Left ventricle myocardium superior (tissue), 1 donor: ENCODE measurements at regions not wholly inside any gene's neighbourhood (a gene's known extent, or its start where the extent isn't known, plus 50 kb on each side); places are given as distances from the start of the nearest gene placed in this dataset.
"Not testable (repeated sequence)": the region's sequence is repeated elsewhere in the genome, so short reads cannot be mapped to it uniquely, and the experiment has no call there.

Source experiments
- ATAC-seq: fragments of 200-7000 bp; cut with Tn5 transposase; one replicate; pipeline ENCODE4 v1.9.1; 2020; ENCODE audit warnings: mild to moderate bottlenecking, moderate library complexity
- DNase-seq: peaks from one replicate; pipeline ENCODE4 v3.0.0-alpha.2; 2020
- intact Hi-C: fragments of 100-400 bp; cut with micrococcal nuclease; formaldehyde crosslinking; loops from one replicate; pipeline ENCODE4 v1.11.0; 2022
- donor health status: DM: no; HTN: yes; CAD: no; lungs with severe emphysema.

- ATAC-seq (no peak), DNase-seq (no peak)
- intact Hi-C loops: no loop called here
Observed at GRCh38 chr6:20020526-20020925, 183.4 kb downstream of the ID4 start.

DNA sequence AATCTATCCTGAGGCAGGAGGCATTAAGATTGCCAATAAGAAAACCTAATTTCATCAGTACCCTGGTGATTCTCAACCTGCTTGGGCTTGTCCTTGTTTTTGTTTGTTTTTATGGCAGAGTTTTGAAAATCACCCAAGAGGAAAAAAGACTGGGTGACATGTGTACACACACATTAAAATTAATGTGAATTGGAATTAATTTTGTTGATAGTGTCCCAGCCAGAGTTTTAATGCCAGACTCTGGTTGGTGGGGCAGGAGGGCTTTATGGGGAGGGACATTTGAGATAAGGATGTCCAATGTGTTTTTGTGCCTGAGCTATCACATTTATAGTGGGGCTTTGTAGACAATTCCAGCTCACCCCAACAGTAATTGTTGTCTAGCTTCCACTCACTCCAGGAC lies 184.6 kb downstream of the ID4 start:
- no peak for DNase-seq
- ATAC-seq: no peak
- intact Hi-C loops: no loop called here

GRCh38 chr6:20023549-20024315 lies 186.6 kb downstream of the ID4 start:
- DNase-seq, ATAC-seq, intact Hi-C loops: not testable (repeated sequence)

GRCh38 chr6:20024316-20024673 lies 187.1 kb downstream of the ID4 start:
- DNase-seq (no peak), ATAC-seq (no peak)
- intact Hi-C loops: no loop called here

DNA sequence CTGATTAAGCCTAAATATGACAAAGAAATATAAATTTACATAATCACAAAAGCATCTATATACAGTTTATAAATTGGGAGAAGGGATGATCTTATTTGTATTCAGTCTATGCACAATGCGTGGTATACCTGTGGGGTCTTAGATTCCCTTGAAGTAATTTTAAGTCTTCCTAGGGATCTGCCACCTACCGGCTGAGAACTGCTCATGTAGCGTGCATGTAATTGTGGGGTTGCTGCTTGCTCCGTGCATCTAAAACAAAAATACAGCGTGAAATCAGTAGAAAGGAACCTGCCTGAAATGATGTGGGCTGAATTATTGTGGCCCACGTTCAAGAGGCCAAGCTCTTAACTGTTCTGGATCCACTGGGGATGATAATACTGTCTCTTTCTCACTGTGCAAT lies 187.3 kb downstream of the MBOAT1 start:
- ATAC-seq (no peak), DNase-seq (no peak)
- intact Hi-C loops: no loop called here

DNA sequence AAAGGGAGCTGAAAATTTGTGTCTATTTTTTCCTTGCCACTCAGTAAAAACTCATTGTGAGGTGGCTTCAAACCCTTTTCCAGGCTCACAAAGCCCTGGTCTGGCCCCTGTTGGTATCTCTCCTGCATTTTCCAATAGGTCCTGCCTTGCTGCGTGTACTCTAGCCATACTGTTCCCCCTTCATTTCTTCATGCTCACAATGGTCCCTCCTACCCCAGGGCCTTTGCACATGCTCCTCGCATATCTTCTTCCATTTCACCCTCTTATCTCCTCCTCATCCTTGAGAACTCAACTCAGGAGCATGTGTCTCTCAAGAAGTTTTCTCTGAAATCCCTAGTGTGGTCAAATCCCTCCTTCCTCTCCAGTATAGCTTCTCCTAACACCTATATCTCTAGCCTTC lies 186.6 kb downstream of the MBOAT1 start:
- no peak for ATAC-seq
- DNase-seq: no peak
- intact Hi-C loops: no loop called here

- ATAC-seq (no peak), DNase-seq (no peak)
Observed at GRCh38 chr6:20028143-20028542, 184.1 kb downstream of the MBOAT1 start.

DNA sequence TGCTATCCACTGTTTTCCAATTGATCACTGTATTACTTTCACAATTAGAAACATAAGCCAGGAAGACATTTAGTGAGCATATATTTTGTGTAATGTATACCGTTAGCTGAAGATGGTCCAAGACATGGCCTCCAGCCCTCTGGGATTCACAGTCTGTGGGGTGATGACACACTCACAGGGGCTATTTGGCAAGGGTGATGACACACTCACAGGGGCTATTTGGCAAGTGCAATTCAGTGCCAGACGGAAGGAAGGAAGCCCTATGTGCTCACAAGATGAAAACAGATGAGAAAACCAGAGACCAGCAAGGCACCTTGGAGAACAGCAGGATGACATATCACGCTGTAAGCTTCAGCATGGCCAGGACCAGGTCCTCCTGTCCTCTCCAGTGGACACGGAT lies 183.7 kb downstream of the MBOAT1 start:
- intact Hi-C loops: no loop called here
- no peak for DNase-seq
- no peak for ATAC-seq

More at GRCh38 chr6:20028143-20028542, 184.1 kb downstream of the MBOAT1 start:
- intact Hi-C loops: no loop called here

DNA sequence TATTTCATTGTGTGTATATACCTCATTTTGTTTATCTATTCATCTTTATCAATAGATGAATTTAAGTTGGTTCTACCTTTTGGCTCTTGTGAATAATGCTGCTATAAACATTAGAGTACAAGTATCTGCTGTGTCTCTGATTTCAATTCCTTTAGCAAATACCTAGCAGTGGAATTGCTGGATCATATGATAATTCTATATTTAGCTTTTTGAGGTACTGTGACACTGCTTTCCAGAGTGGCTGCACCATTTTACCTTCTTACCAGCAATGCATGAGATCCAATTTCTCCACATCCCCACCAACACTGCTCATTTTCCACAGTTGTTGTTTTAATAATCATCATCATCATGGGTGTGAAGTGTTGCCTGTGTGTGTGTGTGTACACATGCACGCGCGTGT lies 182.3 kb downstream of the MBOAT1 start:
- DNase-seq: no peak
- ATAC-seq: peak; percentile 22
- intact Hi-C loops: no loop called here

DNA sequence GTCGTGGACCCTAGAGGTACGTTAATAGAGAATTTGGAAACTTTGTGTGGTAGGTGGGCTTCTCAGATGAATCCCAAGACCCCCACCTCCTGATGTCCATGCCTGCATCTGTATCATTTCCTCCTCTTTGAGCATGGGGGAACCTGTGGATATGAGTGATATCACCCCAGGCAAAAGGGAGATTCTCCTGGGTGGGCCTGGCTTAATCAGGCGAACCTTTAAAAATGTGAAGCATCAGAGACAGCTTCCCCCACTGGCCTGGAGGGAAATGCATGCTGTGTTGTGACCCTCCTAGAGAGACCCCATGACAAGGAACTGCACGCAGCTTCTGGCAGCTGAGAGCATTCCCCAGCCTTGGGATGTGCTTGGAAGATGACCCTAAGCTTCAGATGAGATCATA lies 180.9 kb downstream of the MBOAT1 start:
- no peak for ATAC-seq

GRCh38 chr6:20033697-20034407 lies 178.4 kb downstream of the MBOAT1 start:
- no peak for ATAC-seq
- no peak for DNase-seq
- intact Hi-C loops: no loop called here

More for the DNA sequence above, 180.9 kb downstream of the MBOAT1 start:
- intact Hi-C loops: no loop called here
- no peak for DNase-seq

GRCh38 chr6:20034408-20034769 lies 177.9 kb downstream of the MBOAT1 start:
- no peak for DNase-seq
- intact Hi-C loops: no loop called here
- ATAC-seq: no peak

DNA sequence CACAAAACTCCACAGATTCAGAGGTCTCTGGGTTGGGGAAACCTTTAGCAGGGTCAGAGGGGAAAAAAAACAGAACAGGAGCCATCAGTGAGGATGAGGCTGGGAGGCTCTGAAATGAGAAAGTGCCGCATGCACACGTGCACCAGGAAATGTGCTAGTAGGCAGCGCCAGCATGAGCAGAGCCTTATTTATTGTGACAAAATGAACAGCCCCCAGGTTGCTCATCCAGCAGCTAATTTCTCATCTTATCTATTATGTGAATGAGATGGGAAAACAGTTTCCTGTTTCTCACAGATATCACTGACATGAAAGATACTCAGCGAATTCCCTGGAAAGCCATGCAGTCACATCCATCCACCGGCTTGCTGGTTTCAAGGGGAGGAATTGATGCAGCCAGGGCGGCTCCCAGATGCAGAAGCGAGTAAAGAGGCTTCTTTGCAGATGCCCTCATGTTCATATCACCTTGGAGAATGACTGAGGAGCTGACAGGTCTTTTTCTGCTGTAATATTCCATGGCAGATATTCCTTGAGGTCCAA lies 176.1 kb downstream of the MBOAT1 start:
- intact Hi-C loops: no loop called here
- ATAC-seq (no peak), DNase-seq (no peak)

DNA sequence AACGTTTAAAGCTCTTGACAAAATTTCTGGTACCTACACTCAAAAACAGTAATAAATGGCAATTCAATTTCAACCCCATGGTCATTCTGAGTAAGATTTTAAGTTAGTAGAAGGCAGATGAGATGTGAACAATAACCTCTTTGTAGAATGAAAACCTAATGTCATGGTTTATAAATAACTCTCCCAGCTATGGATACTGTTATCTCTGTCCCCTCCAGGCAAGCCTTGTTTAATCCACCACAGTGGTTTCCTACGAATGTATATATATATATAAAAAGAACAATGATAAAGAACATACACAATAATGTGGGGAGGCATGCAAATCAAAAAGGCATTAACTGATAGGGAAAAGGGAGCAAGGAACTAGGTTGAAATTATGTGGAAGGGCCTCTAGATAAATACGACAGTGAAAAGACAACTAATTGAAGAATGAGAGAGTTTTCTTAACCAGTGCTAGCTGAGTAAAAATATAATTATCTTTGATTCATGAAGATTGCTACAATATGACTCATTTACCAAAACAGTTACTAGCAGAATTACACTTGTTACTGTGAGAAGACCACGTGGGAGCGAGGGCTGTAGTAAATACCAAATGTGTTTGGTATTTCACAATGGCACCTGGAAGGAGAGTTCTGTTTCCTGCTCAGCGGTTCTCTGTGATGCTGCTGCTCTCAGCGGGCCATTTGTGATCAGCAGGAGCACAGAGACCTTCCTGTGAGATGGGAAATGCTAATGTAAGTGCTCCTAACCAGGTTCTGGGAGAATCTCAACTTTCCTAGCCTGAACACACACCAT lies 173.7 kb downstream of the MBOAT1 start:
- DNase-seq (no peak), ATAC-seq (no peak)
- intact Hi-C loops: no loop called here

DNA sequence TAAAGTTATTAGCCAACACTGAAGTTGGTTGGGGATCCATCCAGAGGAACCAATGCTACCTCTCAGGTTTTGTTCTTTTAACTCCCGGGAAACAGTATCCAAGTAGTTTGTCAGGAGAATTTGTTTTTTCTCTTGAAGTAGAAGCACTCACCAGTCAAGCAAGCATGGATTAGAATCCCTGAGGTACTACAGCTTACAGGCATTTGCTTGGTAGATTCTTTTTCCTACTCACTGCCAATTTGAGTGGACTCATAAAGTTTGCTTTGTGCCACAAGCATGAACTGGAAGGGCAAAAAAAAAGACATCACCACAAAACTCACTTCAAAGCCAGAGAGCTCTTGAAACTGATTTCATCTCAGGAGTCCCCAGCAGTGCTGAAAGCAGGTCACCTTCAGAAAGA lies 167.4 kb downstream of the MBOAT1 start:
- DNase-seq: no peak

More for the DNA sequence above, 167.4 kb downstream of the MBOAT1 start:
- ATAC-seq: no peak
- intact Hi-C loops: no loop called here
